A549 (cell line): ENCODE measurements at regions not wholly inside any gene's neighbourhood (a gene's known extent, or its start where the extent isn't known, plus 50 kb on each side); places are given as distances from the start of the nearest gene placed in this dataset.
A peak's percentile ranks its signal among the peaks of the same experiment; 100 is the strongest.

Source experiments
- ATAC-seq, 2 experiments: fragments of 200-7000 bp in 1 of 2; fragments of >200 bp in 1 of 2; cut with Nextera tagmentation in 1 of 2; cut with Tn5 transposase in 1 of 2; 3 replicates each; pipeline versions ENCODE4 v1.8.0 to v1.9.1; 2018 to 2020; ENCODE audit warnings: mild to moderate bottlenecking in 1 of 2, moderate library complexity in 1 of 2
- CTCF ChIA-PET: fragments of 300-600 bp; sonication (Branson Sonifier 250); formaldehyde crosslinking; extraction: SDS; loops from one replicate; lab custom pipeline; 2021; ENCODE audit warnings: antibody characterized with exemption, inconsistent platforms; lab: Yijun Ruan, JAX
- POLR2A ChIA-PET: fragments of 350-600 bp; formaldehyde crosslinking; extraction: SDS; loops from one replicate; lab custom pipeline; 2021; ENCODE audit warnings: antibody characterized with exemption, inconsistent platforms; lab: Yijun Ruan, JAX
- DNase-seq, 2 experiments: peaks; one replicate each; pipeline versions ENCODE4 v3.0.0 to v3.0.0-alpha.2; 2011 to 2016; ENCODE audit warnings: low read depth in 1 of 2, low spot score in 1 of 2
- FAIRE-seq: peaks from 2 replicates; lab custom pipeline; 2011; peaks lifted over from hg19 to GRCh38; lab: Jason Lieb, UNC
- H3K27ac ChIP-seq, 2 experiments: fragments of >200 bp; sonication (Bioruptor Twin); formaldehyde crosslinking; 3 replicates each; pipeline ENCODE4 v1.5.1; 2016 to 2017
- H3K4me1 ChIP-seq: fragments of >200 bp; sonication (Bioruptor Twin); formaldehyde crosslinking; 3 replicates; pipeline ENCODE4 v1.6.1; 2016
- H3K4me2 ChIP-seq: fragments of >200 bp; sonication (Bioruptor Twin); formaldehyde crosslinking; 3 replicates; pipeline ENCODE4 v1.6.1; 2016
- H3K4me3 ChIP-seq: fragments of >200 bp; sonication (Bioruptor Twin); formaldehyde crosslinking; 3 replicates; pipeline ENCODE4 v1.5.1; 2016
- H3K9me3 ChIP-seq: fragments of >200 bp; sonication (Bioruptor Twin); formaldehyde crosslinking; 3 replicates; pipeline ENCODE4 v1.6.1; 2016
- CBX2 ChIP-seq: fragments of 200-600 bp; sonication (generic); IDR thresholded peaks from 2 replicates; pipeline ENCODE4 v1.6.1; 2016; ENCODE audit warnings: low read depth, mild to moderate bottlenecking, borderline replicate concordance
- CEBPB ChIP-seq, 2 experiments: fragments of >200 bp in 1 of 2; sonication (Bioruptor Twin) in 1 of 2; formaldehyde crosslinking in 1 of 2; IDR thresholded peaks; 2 replicates each; pipeline ENCODE4 v1.6.1; 2012 to 2016
- CHD2 ChIP-seq: fragments of 150-350 bp; IDR thresholded peaks from 2 replicates; pipeline ENCODE4 v1.6.1; 2014; ENCODE audit warnings: low read length; ENCODE audit not compliant: partially characterized antibody
- CHD4 ChIP-seq: fragments of 200-600 bp; sonication (generic); IDR thresholded peaks from 2 replicates; pipeline ENCODE4 v1.6.1; 2016; ENCODE audit warnings: antibody characterized with exemption, mild to moderate bottlenecking, borderline replicate concordance
- EHMT2 ChIP-seq: fragments of 200-600 bp; sonication (generic); IDR thresholded peaks from 2 replicates; pipeline ENCODE4 v1.6.1; 2016; ENCODE audit warnings: antibody characterized with exemption, low read depth, mild to moderate bottlenecking, moderate library complexity
- EP300 ChIP-seq, 2 experiments: fragments of >200 bp; sonication (Bioruptor Twin); formaldehyde crosslinking; IDR thresholded peaks; 2 replicates in 1 of 2; 3 replicates in 1 of 2; pipeline ENCODE4 v1.6.1; 2016 to 2017
- ESRRA ChIP-seq: fragments of 150-350 bp; IDR thresholded peaks from 2 replicates; pipeline ENCODE4 v1.6.1; 2014; ENCODE audit warnings: mild to moderate bottlenecking, low read length, borderline replicate concordance
- FOXS1 ChIP-seq: fragments of 250-450 bp; sonication (Bioruptor Pico); IDR thresholded peaks from 2 replicates; pipeline ENCODE4 v1.5.0; 2020; ENCODE audit warnings: mild to moderate bottlenecking, moderate library complexity
- HOXB13 ChIP-seq: fragments of 250-450 bp; sonication (Bioruptor Pico); IDR thresholded peaks from 2 replicates; pipeline ENCODE4 v1.5.0; 2020; ENCODE audit warnings: low read depth, mild to moderate bottlenecking, moderate library complexity
- HOXB5 ChIP-seq: fragments of 250-450 bp; sonication (Bioruptor Pico); IDR thresholded peaks from 2 replicates; pipeline ENCODE4 v1.5.0; 2020; ENCODE audit warnings: mild to moderate bottlenecking, moderate library complexity
- KDM1A ChIP-seq: fragments of 200-600 bp; sonication (generic); IDR thresholded peaks from 2 replicates; pipeline ENCODE4 v1.6.1; 2016; ENCODE audit warnings: low read depth, mild to moderate bottlenecking
- MAZ ChIP-seq: fragments of 150-350 bp; IDR thresholded peaks from 2 replicates; pipeline ENCODE4 v1.6.1; 2014; ENCODE audit warnings: antibody characterized with exemption, low read depth, low read length, borderline replicate concordance
- MYC ChIP-seq: IDR thresholded peaks from 2 replicates; pipeline ENCODE4 v1.6.1; 2012; ENCODE audit warnings: mild to moderate bottlenecking, inconsistent platforms, low read length, improper control_type of control experiment, borderline replicate concordance
- NFE2L2 ChIP-seq: fragments of 150-350 bp; conservative IDR thresholded peaks from 2 replicates; pipeline ENCODE4 v1.6.1; 2014; ENCODE audit warnings: low read length
- NPAS2 ChIP-seq: fragments of 250-450 bp; sonication (Bioruptor Pico); IDR thresholded peaks from 2 replicates; pipeline ENCODE4 v1.8.0; 2022; ENCODE audit warnings: mild to moderate bottlenecking, moderate library complexity, borderline replicate concordance
- NR3C1 ChIP-seq: fragments of >200 bp; sonication (Bioruptor Twin); formaldehyde crosslinking; IDR thresholded peaks from 3 replicates; pipeline ENCODE4 v1.6.1; 2017
- PHF8 ChIP-seq: fragments of 200-600 bp; sonication (generic); IDR thresholded peaks from 2 replicates; pipeline ENCODE4 v1.6.1; 2016; ENCODE audit warnings: low read depth, mild to moderate bottlenecking, antibody characterized with exemption, moderate library complexity, borderline replicate concordance
- POLR2AphosphoS2 ChIP-seq: conservative IDR thresholded peaks from 2 replicates; pipeline ENCODE4 v1.6.1; 2012; ENCODE audit warnings: low read length, improper control_type of control experiment, inconsistent platforms
- RAD21 ChIP-seq, 2 experiments: fragments of >200 bp in 1 of 2; sonication (Bioruptor Twin) in 1 of 2; formaldehyde crosslinking in 1 of 2; IDR thresholded peaks in 1 of 2; conservative IDR thresholded peaks in 1 of 2; 2 replicates in 1 of 2; 3 replicates in 1 of 2; pipeline ENCODE4 v1.6.1; 2012 to 2018; ENCODE audit warnings: inconsistent platforms in 1 of 2
- SREBF2 ChIP-seq: fragments of 450-650 bp; IDR thresholded peaks from 2 replicates; pipeline ENCODE4 v1.6.1; 2014; ENCODE audit warnings: mild to moderate bottlenecking, moderate library complexity
- ZFP36 ChIP-seq: fragments of 450-650 bp; IDR thresholded peaks from 2 replicates; pipeline ENCODE4 v1.6.1; 2014; ENCODE audit warnings: borderline replicate concordance; ENCODE audit not compliant: partially characterized antibody
- ZSCAN20 ChIP-seq: fragments of 250-450 bp; sonication (Bioruptor Pico); IDR thresholded peaks from 2 replicates; pipeline ENCODE4 v1.8.0; 2022; ENCODE audit warnings: mild to moderate bottlenecking, moderate library complexity
- WGBS: methylation state at CpG from one replicate; pipeline ENCODE4 v1.1.6; 2017; ENCODE audit errors: missing lambda C conversion rate; 5-methylcytosine and 5-hydroxymethylcytosine counted together
- TF ChIP-seq, protein P1 (sequence below): fragments of 450-650 bp; IDR thresholded peaks from 2 replicates; pipeline ENCODE4 v1.6.1; 2014; ENCODE audit warnings: antibody characterized with exemption
- TF ChIP-seq, protein P2 (sequence below): IDR thresholded peaks from 2 replicates; pipeline ENCODE4 v1.6.1; 2012; ENCODE audit warnings: low read depth, borderline replicate concordance
- TF ChIP-seq, protein P3 (sequence below): fragments of >200 bp; sonication (Bioruptor Twin); formaldehyde crosslinking; IDR thresholded peaks from 2 replicates; pipeline ENCODE4 v1.6.1; 2016
- TF ChIP-seq, protein P4 (sequence below): fragments of >200 bp; sonication (Bioruptor Twin); formaldehyde crosslinking; IDR thresholded peaks from 3 replicates; pipeline ENCODE4 v1.6.1; 2016
- TF ChIP-seq, protein P5 (sequence below): fragments of 250-450 bp; sonication (Bioruptor Pico); IDR thresholded peaks from 2 replicates; pipeline ENCODE4 v1.5.0; 2021; ENCODE audit warnings: mild to moderate bottlenecking, moderate library complexity, borderline replicate concordance

DNA sequence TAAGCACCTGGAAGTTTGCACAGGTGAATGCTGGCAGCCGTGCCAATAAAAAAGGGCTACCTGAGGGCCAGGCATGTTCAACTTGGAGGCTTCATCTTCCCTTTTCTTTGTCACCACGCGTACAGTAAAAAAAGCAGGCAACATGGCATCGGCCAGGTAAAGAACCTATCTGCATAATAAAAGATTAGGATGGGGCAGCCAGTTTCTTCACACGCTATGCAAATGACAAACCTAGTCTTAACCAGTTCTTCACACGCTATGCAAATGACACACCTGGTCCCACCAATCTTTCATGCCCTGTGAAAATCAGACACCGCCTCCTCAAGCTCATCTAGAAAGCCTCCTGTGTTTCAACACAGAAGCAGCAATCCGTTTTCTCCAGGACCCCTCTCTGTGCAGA is 413.4 kb downstream of the HLX start:
- ChIA-PET CTCF (interaction anchor here (0.5 kb wide), 1 partner anchor 143 kb away, joined by 3 read pairs; no protein-coding TSS in a partner anchor), POLR2A (no interaction called here)
- FAIRE-seq = no peak

DNA sequence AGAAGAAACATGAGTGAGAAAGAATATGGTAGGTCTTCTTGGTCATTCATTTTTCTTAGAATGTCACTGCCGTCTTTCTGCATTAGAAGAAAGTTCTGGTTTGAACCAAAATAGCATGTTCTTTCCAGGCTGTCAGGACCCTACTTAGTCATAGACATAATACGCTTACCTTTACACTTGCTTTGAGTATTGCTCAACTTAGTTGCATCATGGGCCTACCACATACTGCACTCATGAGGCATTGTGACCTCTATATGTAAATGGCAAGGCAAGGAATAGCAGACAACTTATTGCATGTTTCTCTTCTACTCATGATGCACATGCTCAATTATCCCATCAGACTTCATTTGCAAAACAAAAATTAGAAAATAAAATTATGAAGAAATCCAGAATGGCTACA is 415.0 kb downstream of the HLX start:
- WGBS = 68% methylated on average over 2 of the region's 2 CpGs
- no peak overlapping the region for H3K4me3 ChIP-seq
- no peaks in the 10 kb centered on the region for H3K9me3 ChIP-seq
- ATAC-seq (peak in 1 of 2 experiments; percentile 50; a peak in 1 of 6 replicates), DNase-seq (no peak)
- POLR2A ChIA-PET = no interaction called here
- H3K4me2 ChIP-seq = no peak overlapping the region
- H3K27ac ChIP-seq = no peak overlapping the region
- TF ChIP-seq RAD21 (conservative IDR thresholded peaks at IDR 0.05 in 1 of 2, IDR thresholded peaks at IDR 0.05 in 1 of 2) = no peak
- peak; percentile 29 to 30; a peak in 1 of 4 replicates for TF ChIP-seq CEBPB (IDR thresholded peaks at IDR 0.05)
- no peak for TF ChIP-seq HOXB13 (CRISPR knock-in tag)
- TF ChIP-seq, all 56 proteins: peak for 1
- CTCF ChIA-PET = no interaction called here
- no peak for FAIRE-seq
- H3K4me1 ChIP-seq = peaks cover 8% of the 10 kb centered on the region; the same call in 1 of the 3 replicates

More for the DNA sequence above, 413.4 kb downstream of the HLX start:
- H3K27ac ChIP-seq = no peak overlapping the region
- DNase-seq (no peak), ATAC-seq (no peak)
- peaks cover 16% of the 10 kb centered on the region for H3K4me1 ChIP-seq
- H3K4me3 ChIP-seq = no peak overlapping the region
- 85% methylated on average over 8 of the region's 8 CpGs for WGBS
- no peak overlapping the region for H3K4me2 ChIP-seq
- TF ChIP-seq PHF8 (no peak), HOXB5 (CRISPR knock-in tag) (no peak), ZSCAN20 (CRISPR knock-in tag) (no peak), HOXB13 (CRISPR knock-in tag) (no peak), CHD4 (no peak), EP300 (IDR thresholded peaks at IDR 0.05) (no peak), KDM1A (no peak), NPAS2 (CRISPR knock-in tag) (no peak), FOXS1 (CRISPR knock-in tag) (no peak), EHMT2 (no peak), NR3C1 (no peak), NFE2L2 (no peak), MYC (no peak), CBX2 (no peak), ESRRA (no peak)
- TF ChIP-seq, protein P1, sequence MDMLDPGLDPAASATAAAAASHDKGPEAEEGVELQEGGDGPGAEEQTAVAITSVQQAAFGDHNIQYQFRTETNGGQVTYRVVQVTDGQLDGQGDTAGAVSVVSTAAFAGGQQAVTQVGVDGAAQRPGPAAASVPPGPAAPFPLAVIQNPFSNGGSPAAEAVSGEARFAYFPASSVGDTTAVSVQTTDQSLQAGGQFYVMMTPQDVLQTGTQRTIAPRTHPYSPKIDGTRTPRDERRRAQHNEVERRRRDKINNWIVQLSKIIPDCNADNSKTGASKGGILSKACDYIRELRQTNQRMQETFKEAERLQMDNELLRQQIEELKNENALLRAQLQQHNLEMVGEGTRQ = no peak
- TF ChIP-seq, protein P2, sequence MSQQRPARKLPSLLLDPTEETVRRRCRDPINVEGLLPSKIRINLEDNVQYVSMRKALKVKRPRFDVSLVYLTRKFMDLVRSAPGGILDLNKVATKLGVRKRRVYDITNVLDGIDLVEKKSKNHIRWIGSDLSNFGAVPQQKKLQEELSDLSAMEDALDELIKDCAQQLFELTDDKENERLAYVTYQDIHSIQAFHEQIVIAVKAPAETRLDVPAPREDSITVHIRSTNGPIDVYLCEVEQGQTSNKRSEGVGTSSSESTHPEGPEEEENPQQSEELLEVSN = no peak
- TF ChIP-seq, protein P3, sequence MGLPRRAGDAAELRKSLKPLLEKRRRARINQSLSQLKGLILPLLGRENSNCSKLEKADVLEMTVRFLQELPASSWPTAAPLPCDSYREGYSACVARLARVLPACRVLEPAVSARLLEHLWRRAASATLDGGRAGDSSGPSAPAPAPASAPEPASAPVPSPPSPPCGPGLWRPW = no peak
- TF ChIP-seq, protein P4, sequence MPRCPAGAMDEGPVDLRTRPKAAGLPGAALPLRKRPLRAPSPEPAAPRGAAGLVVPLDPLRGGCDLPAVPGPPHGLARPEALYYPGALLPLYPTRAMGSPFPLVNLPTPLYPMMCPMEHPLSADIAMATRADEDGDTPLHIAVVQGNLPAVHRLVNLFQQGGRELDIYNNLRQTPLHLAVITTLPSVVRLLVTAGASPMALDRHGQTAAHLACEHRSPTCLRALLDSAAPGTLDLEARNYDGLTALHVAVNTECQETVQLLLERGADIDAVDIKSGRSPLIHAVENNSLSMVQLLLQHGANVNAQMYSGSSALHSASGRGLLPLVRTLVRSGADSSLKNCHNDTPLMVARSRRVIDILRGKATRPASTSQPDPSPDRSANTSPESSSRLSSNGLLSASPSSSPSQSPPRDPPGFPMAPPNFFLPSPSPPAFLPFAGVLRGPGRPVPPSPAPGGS = no peak
- no peaks in the 10 kb centered on the region for H3K9me3 ChIP-seq

DNA sequence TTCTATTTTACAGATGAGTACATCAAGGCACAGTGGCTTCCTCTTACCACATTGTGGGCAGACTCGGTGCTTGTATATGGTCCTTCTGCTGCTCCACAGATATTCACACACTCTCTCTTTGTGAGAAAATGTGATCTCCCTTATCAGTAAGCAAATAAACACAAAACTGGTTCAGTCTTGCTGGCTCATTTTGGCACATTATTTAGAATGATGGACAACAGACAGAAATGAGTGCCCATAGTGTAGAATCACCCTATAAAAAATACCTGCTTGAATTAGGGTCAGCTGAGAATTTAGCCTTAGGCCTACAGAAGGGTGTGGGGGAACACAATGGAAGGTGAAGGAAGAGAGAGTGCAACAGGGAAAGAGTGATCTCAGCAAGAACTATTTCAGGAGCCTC is 423.1 kb downstream of the HLX start:
- DNase-seq (no peak), FAIRE-seq (no peak), ATAC-seq (no peak)
- H3K4me2 ChIP-seq = no peak overlapping the region
- no peak overlapping the region for H3K27ac ChIP-seq
- no peaks in the 10 kb centered on the region for H3K9me3 ChIP-seq
- ChIA-PET CTCF (interaction anchor here (1.7 kb wide), 1 partner anchor 39 kb away, joined by 3 read pairs; no protein-coding TSS in a partner anchor), POLR2A (no interaction called here)
- TF ChIP-seq HOXB13 (CRISPR knock-in tag) (no peak), CHD2 (no peak), SREBF2 (no peak), ZFP36 (no peak), FOXS1 (CRISPR knock-in tag) (no peak), MAZ (no peak), POLR2AphosphoS2 (no peak)
- TF ChIP-seq, protein P3 = no peak
- TF ChIP-seq, protein P5, sequence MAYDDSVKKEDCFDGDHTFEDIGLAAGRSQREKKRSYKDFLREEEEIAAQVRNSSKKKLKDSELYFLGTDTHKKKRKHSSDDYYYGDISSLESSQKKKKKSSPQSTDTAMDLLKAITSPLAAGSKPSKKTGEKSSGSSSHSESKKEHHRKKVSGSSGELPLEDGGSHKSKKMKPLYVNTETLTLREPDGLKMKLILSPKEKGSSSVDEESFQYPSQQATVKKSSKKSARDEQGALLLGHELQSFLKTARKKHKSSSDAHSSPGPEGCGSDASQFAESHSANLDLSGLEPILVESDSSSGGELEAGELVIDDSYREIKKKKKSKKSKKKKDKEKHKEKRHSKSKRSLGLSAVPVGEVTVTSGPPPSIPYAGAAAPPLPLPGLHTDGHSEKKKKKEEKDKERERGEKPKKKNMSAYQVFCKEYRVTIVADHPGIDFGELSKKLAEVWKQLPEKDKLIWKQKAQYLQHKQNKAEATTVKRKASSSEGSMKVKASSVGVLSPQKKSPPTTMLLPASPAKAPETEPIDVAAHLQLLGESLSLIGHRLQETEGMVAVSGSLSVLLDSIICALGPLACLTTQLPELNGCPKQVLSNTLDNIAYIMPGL = no peak
- TF ChIP-seq, protein P2 = no peak
- no peaks in the 10 kb centered on the region for H3K4me1 ChIP-seq
- 48% methylated on average over 1 of the region's 1 CpG for WGBS
- H3K4me3 ChIP-seq = no peak overlapping the region
